Small intestine (tissue), 7 donors: ENCODE measurements at regions not wholly inside any gene's neighbourhood (a gene's known extent, or its start where the extent isn't known, plus 50 kb on each side); places are given as distances from the start of the nearest gene placed in this dataset.

Experiments
- DNase-seq, 2 donors: peaks; one replicate each; pipeline versions ENCODE4 v3.0.0 to v3.0.0-alpha.2; 2013
- FAIRE-seq: peaks from 2 replicates; lab custom pipeline; 2012; peaks lifted over from hg19 to GRCh38; lab: Jason Lieb, UNC
- H3K27ac ChIP-seq, 3 donors: one replicate each; pipeline ENCODE4 v1.5.1; 2013; ENCODE audit warnings: low read length in 2 of 3, mild to moderate bottlenecking in 2 of 3, control low read depth in 1 of 3, inconsistent platforms in 1 of 3, low read depth in 1 of 3, moderate library complexity in 1 of 3
- H3K27me3 ChIP-seq, 3 donors: one replicate each; pipeline ENCODE4 v1.6.1; 2013; ENCODE audit warnings: low read length in 3 of 3, inconsistent platforms in 1 of 3; ENCODE audit not compliant: control insufficient read depth in 3 of 3, insufficient read depth in 3 of 3
- H3K36me3 ChIP-seq, 3 donors: one replicate each; pipeline ENCODE4 v1.6.1; 2013; ENCODE audit warnings: low read length in 3 of 3, inconsistent platforms in 1 of 3, low read depth in 1 of 3, mild to moderate bottlenecking in 1 of 3, moderate library complexity in 1 of 3; ENCODE audit not compliant: control insufficient read depth in 3 of 3, insufficient read depth in 2 of 3
- H3K4me1 ChIP-seq, 3 donors: one replicate each; pipeline ENCODE4 v1.6.1; 2013; ENCODE audit warnings: low read length in 2 of 3, inconsistent platforms in 1 of 3, low read depth in 1 of 3, mild to moderate bottlenecking in 1 of 3, moderate library complexity in 1 of 3; ENCODE audit not compliant: control insufficient read depth in 3 of 3, insufficient read depth in 2 of 3
- H3K4me3 ChIP-seq, 3 donors: one replicate each; pipeline ENCODE4 v1.5.1; 2013; ENCODE audit warnings: low read length in 3 of 3, control low read depth in 1 of 3, inconsistent platforms in 1 of 3, low read depth in 1 of 3, mild to moderate bottlenecking in 1 of 3, moderate library complexity in 1 of 3
- H3K9me3 ChIP-seq, 2 donors: one replicate each; pipeline ENCODE4 v1.6.1; 2013; ENCODE audit warnings: low read depth in 1 of 2, low read length in 1 of 2; ENCODE audit not compliant: control insufficient read depth in 2 of 2, insufficient read depth in 1 of 2
- WGBS, 3 donors: extraction: QIAGEN DNeasy Blood & Tissue Kit; methylation state at CpG; one replicate each; pipeline ENCODE4 v1.1.7; 2013; 5-methylcytosine and 5-hydroxymethylcytosine counted together
- donor health status: healthy with polysubstance abuse.
- donor health status: control.
- donor health status: control.
- donor health status: Bipolar disorder and iron deficiency.
- donor health status: healthy.

- Histone ChIP-seq H3K27ac (no peak overlapping the region), H3K27me3 (peaks cover 0 to 3% (median 0%) of the 10 kb centered on the region in 3 donors), H3K36me3 (no peaks in the 10 kb centered on the region), H3K4me1 (no peaks in the 10 kb centered on the region), H3K4me3 (no peak overlapping the region), H3K9me3 (no peaks in the 10 kb centered on the region)
- DNase-seq: no peak
- 50 to 66% (median 57%) methylated on average over 3 of the region's 3 CpGs for WGBS, 3 donors
- no peak for FAIRE-seq
Measured at GRCh38 chr6:15143086-15143485, 102.8 kb upstream of the JARID2 start.

GRCh38 chr6:15143540-15143939, 102.3 kb upstream of the JARID2 start:
- FAIRE-seq: no peak

GRCh38 chr6:15145821-15146220, 100.0 kb upstream of the JARID2 start:
- Histone ChIP-seq H3K36me3 (no peaks in the 10 kb centered on the region), H3K4me1 (no peaks in the 10 kb centered on the region), H3K9me3 (no peaks in the 10 kb centered on the region), H3K27ac (no peak overlapping the region), H3K27me3 (peaks cover 0 to 3% (median 0%) of the 10 kb centered on the region in 3 donors), H3K4me3 (no peak overlapping the region)
- FAIRE-seq (no peak), DNase-seq (no peak)

More at GRCh38 chr6:15143540-15143939, 102.3 kb upstream of the JARID2 start:
- no peaks in the 10 kb centered on the region for H3K9me3 ChIP-seq
- no peak overlapping the region for H3K4me3 ChIP-seq
- no peak overlapping the region for H3K27ac ChIP-seq
- no peaks in the 10 kb centered on the region for H3K4me1 ChIP-seq
- DNase-seq: no peak
- H3K27me3 ChIP-seq: peaks cover 0 to 3% (median 0%) of the 10 kb centered on the region in 3 donors
- WGBS, 3 donors: 86 to 92% (median 86%) methylated on average over 3 of the region's 3 CpGs
- H3K36me3 ChIP-seq: no peaks in the 10 kb centered on the region

- Histone ChIP-seq H3K27ac (no peak overlapping the region), H3K27me3 (peaks cover 0 to 3% (median 0%) of the 10 kb centered on the region in 3 donors), H3K36me3 (no peaks in the 10 kb centered on the region), H3K9me3 (no peaks in the 10 kb centered on the region), H3K4me1 (no peaks in the 10 kb centered on the region), H3K4me3 (no peak overlapping the region)
- DNase-seq (no peak), FAIRE-seq (no peak)
- 93 to 97% (median 97%) methylated on average over 5 of the region's 5 CpGs for WGBS, 3 donors
Measured at GRCh38 chr6:15147827-15148226, 98.0 kb upstream of the JARID2 start.

GRCh38 chr6:15148356-15148946, 97.4 kb upstream of the JARID2 start:
- no peak for FAIRE-seq
- 57 to 64% (median 61%) methylated on average over 8 of the region's 8 CpGs for WGBS, 3 donors

GRCh38 chr6:15150207-15150606, 95.7 kb upstream of the JARID2 start:
- no peaks in the 10 kb centered on the region for H3K36me3 ChIP-seq
- FAIRE-seq: no peak
- no peak for DNase-seq
- no peak overlapping the region for H3K27ac ChIP-seq
- no peaks in the 10 kb centered on the region for H3K9me3 ChIP-seq
- no peaks in the 10 kb centered on the region for H3K4me1 ChIP-seq
- no peak overlapping the region for H3K4me3 ChIP-seq
- H3K27me3 ChIP-seq: no peaks in the 10 kb centered on the region
- WGBS, 3 donors: 93 to 97% (median 96%) methylated on average over 2 of the region's 2 CpGs

More at GRCh38 chr6:15148356-15148946, 97.4 kb upstream of the JARID2 start:
- H3K27ac ChIP-seq: no peak overlapping the region
- peaks cover 0 to under 1% (median 0%) of the 10 kb centered on the region in 3 donors for H3K27me3 ChIP-seq
- no peaks in the 10 kb centered on the region for H3K9me3 ChIP-seq
- H3K36me3 ChIP-seq: no peaks in the 10 kb centered on the region
- no peaks in the 10 kb centered on the region for H3K4me1 ChIP-seq
- no peak for DNase-seq
- no peak overlapping the region for H3K4me3 ChIP-seq

- no peak for DNase-seq
- WGBS, 3 donors: 83 to 100% (median 97%) methylated on average over 2 of the region's 2 CpGs
- no peak for FAIRE-seq
Measured at GRCh38 chr6:15152700-15153099, 93.2 kb upstream of the JARID2 start.

GRCh38 chr6:15153191-15153590, 92.7 kb upstream of the JARID2 start:
- no peaks in the 10 kb centered on the region for H3K4me1 ChIP-seq
- DNase-seq (no peak), FAIRE-seq (no peak)
- no peaks in the 10 kb centered on the region for H3K27me3 ChIP-seq
- no peaks in the 10 kb centered on the region for H3K36me3 ChIP-seq
- no peak overlapping the region for H3K4me3 ChIP-seq
- 90 to 96% (median 94%) methylated on average over 7 of the region's 7 CpGs for WGBS, 3 donors
- no peaks in the 10 kb centered on the region for H3K9me3 ChIP-seq
- H3K27ac ChIP-seq: no peak overlapping the region

More at GRCh38 chr6:15152700-15153099, 93.2 kb upstream of the JARID2 start:
- Histone ChIP-seq H3K27ac (no peak overlapping the region), H3K4me1 (no peaks in the 10 kb centered on the region), H3K9me3 (no peaks in the 10 kb centered on the region), H3K36me3 (no peaks in the 10 kb centered on the region), H3K4me3 (no peak overlapping the region), H3K27me3 (no peaks in the 10 kb centered on the region)

GRCh38 chr6:15157479-15157878, 88.4 kb upstream of the JARID2 start:
- H3K27me3 ChIP-seq: no peaks in the 10 kb centered on the region
- WGBS, 3 donors: 89 to 96% (median 94%) methylated on average over 2 of the region's 2 CpGs
- no peaks in the 10 kb centered on the region for H3K36me3 ChIP-seq
- H3K9me3 ChIP-seq: no peaks in the 10 kb centered on the region
- H3K4me3 ChIP-seq: no peak overlapping the region
- H3K4me1 ChIP-seq: no peaks in the 10 kb centered on the region
- DNase-seq (no peak), FAIRE-seq (no peak)
- H3K27ac ChIP-seq: no peak overlapping the region
